ENCODE measurements at regions not wholly inside any gene's neighbourhood (a gene's known extent, or its start where the extent isn't known, plus 50 kb on each side); places are given as distances from the start of the nearest gene placed in this dataset.

DNA sequence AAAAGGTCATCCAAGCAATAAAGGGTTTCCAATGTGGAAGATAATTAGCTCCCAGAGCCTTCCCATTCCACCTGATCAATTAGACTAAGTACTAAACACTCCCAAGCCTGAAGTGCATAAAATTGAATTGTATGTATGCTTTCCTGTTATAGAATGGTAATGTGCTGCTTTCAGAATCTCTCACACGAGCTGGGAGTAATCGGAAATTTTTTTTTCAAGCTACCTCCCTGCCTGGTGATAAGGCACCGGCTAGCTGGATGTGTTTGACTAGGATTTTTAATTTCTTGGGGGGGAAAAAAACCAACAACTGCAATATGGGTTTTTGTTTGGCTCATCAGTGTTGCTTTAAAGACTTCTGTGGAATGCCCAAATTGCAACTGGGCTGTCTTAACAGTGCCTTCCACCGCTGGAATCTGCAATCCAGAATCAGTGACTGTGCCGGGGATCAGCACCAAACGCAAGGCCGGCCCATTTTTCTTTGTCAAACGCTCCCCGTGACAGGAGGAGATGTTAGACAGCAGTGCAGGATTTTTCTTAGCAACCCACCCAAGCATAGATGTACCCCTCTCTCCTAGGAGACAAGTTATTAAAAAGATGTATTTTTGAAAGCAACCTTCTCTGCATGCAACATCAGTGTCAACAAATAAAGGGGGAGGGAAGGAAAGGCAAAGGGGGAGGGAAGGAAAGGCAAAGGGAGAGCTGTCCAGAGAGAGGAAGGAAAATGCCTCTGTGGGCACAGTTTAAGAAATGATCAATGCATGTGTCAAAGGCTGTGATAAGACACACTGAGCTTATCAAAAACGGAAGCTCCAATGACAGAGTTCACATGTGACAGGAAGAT lies 387.2 kb downstream of the NPIPA8 start:
- TF ChIP-seq CTCF (IDR thresholded peaks at IDR 0.05; ENCODE audit: low read depth, low read length, missing control alignments) = no peak
- DNase-seq (ENCODE audit: low read depth) = no peak
- in situ Hi-C loops (cut with HindIII; ENCODE audit: low sequenced_read_pairs) = no loop called here

DNA sequence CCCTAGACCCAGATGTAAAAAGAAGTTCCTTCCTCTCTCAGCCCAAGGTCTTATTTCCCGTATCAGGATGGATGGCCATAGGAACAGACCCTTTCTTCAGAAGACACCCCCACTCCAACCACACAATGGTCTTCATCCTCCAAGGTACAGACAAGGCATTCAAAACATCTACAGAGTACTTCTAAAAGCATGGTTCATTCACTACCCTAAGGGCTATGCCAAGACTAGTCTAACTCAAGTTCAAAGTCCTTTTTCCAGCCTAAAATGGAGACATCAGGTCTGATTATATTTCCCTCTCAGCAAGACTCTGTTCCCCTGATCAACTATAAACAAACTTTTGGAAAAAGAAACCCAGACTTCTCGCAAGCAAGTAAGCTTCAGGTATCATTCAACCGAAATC lies 388.9 kb downstream of the NPIPA8 start:
- no peak overlapping the region for H3K4me3 ChIP-seq (ENCODE audit: low read depth, low read length)
- no peak for TF ChIP-seq CTCF (IDR thresholded peaks at IDR 0.05; ENCODE audit: low read depth, low read length, missing control alignments)
- no peak for DNase-seq (ENCODE audit: low read depth)
- in situ Hi-C loops (cut with HindIII; ENCODE audit: low sequenced_read_pairs) = no loop called here

More for the DNA sequence above, 387.2 kb downstream of the NPIPA8 start:
- H3K4me3 ChIP-seq (ENCODE audit: low read depth, low read length) = no peak overlapping the region

DNA sequence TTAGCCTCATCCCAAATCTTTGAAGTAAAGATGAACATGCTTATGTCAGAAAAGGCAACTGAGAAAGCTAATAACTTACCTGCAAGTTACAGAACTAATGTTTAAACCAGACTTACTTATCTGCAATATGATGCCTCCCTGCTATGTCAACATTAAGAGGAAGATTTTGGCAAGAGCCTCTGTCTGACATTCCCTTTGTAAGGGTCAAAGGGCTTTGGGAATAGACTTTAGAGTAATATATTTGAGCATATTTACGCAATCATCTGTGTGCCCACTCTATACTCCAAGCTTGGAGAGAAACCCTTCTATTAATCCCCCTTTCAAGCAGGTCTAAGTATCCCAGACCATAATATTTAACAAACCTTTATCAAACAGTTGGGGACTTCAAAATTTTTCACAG lies 389.4 kb downstream of the NPIPA8 start:
- DNase-seq (ENCODE audit: low read depth) = no peak
- no peak for TF ChIP-seq CTCF (IDR thresholded peaks at IDR 0.05; ENCODE audit: low read depth, low read length, missing control alignments)
- no peak overlapping the region for H3K4me3 ChIP-seq (ENCODE audit: low read depth, low read length)
- in situ Hi-C loops (cut with HindIII; ENCODE audit: low sequenced_read_pairs) = no loop called here

GRCh38 chr16:17945080-17945601 lies 391.4 kb downstream of the NPIPA8 start:
- no peak for TF ChIP-seq CTCF (IDR thresholded peaks at IDR 0.05; ENCODE audit: low read depth, low read length, missing control alignments)
- no peak overlapping the region for H3K4me3 ChIP-seq (ENCODE audit: low read depth, low read length)
- in situ Hi-C loops (cut with HindIII; ENCODE audit: low sequenced_read_pairs) = no loop called here
- DNase-seq (ENCODE audit: low read depth) = no peak

DNA sequence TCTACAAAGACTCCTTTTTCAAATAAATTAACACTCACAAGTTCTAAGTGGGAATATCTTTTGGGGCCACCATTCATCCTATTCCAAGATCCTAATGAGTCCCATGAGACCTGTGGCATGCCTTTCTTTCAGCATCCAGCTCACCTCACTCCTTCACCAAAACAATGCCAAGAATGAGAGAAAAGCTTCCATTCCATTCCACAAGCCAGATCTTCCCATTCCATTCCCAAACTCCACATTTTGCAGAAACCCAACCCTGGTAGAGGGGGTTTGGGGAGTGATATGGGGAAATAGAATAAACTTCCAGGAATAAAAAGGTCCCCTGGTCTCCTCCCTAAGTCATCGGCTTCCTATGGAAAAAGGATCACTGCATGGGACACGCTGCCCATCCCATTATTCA lies 392.2 kb downstream of the NPIPA8 start:
- in situ Hi-C loops (cut with HindIII; ENCODE audit: low sequenced_read_pairs) = no loop called here
- no peak overlapping the region for H3K4me3 ChIP-seq (ENCODE audit: low read depth, low read length)
- no peak for DNase-seq (ENCODE audit: low read depth)
- no peak for TF ChIP-seq CTCF (IDR thresholded peaks at IDR 0.05; ENCODE audit: low read depth, low read length, missing control alignments)

DNA sequence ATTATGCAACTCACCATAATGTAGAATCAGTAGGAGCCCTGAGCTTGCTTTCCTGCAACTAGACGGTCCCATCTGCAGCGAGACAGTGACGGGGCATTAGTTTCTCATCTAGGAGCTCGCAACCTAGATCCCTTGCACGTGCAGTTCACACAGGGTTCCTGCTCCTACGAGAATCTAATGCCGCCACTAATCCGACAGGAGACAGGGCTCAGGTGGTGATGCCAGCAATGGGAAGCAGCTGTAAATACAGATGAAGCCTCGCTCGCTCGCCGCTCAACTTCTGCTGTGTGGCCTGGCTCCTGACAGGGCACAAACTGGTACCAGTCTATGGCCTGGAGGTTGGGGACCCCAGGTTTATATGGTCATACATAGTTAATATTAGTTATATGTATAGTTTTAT lies 394.5 kb downstream of the NPIPA8 start:
- no peak for TF ChIP-seq CTCF (IDR thresholded peaks at IDR 0.05; ENCODE audit: low read depth, low read length, missing control alignments)
- no peak overlapping the region for H3K4me3 ChIP-seq (ENCODE audit: low read depth, low read length)
- in situ Hi-C loops (cut with HindIII; ENCODE audit: low sequenced_read_pairs) = no loop called here
- DNase-seq (ENCODE audit: low read depth) = no peak

All from astrocyte of the cerebellum (primary cell).